ENCODE measurements at regions not wholly inside any gene's neighbourhood (a gene's known extent, or its start where the extent isn't known, plus 50 kb on each side); places are given as distances from the start of the nearest gene placed in this dataset.

DNA sequence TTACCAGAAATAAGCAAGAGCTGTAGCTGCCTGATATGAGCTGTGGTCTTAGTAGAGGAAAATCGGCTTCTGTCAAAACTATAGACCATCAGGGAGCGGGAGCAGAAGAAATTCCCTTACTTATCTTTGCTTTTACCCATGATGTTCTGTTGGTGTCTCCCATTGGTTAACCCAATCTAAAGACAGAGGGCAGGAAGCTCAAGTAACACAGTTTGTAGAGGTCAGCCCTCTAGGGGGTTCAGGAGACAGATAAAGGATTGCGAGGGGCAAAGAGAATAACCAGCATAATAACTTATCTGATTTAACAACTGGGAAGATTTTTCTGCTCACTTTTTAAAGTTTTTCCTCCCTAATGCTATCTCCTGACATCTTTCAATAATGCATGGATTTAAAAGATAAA, 142.4 kb downstream of the NTMT2 start:
- DNase-seq (ENCODE audit: low spot score): no peak
- WGBS: 87% methylated on average over 3 of the region's 3 CpGs
- Histone ChIP-seq H3K27ac (no peak overlapping the region), H3K4me1 (replicated peaks) (no peaks in the 10 kb centered on the region), H3K9me3 (no peaks in the 10 kb centered on the region), H3K27me3 (replicated peaks; ENCODE audit: insufficient read depth) (no peaks in the 10 kb centered on the region), H3K4me3 (no peak overlapping the region), H3K36me3 (no peaks in the 10 kb centered on the region)
- intact Hi-C loops (cut with DNase I): no loop called here
- TF ChIP-seq CTCF (IDR thresholded peaks at IDR 0.05) (no peak), POLR2A (IDR thresholded peaks at IDR 0.05) (no peak), POLR2AphosphoS5 (IDR thresholded peaks at IDR 0.05) (no peak)

- Histone ChIP-seq H3K27ac (no peak overlapping the region), H3K4me3 (no peak overlapping the region), H3K36me3 (no peaks in the 10 kb centered on the region), H3K27me3 (replicated peaks; ENCODE audit: insufficient read depth) (no peaks in the 10 kb centered on the region), H3K4me1 (replicated peaks) (no peaks in the 10 kb centered on the region), H3K9me3 (no peaks in the 10 kb centered on the region)
- TF ChIP-seq POLR2AphosphoS5 (IDR thresholded peaks at IDR 0.05) (no peak), CTCF (IDR thresholded peaks at IDR 0.05) (no peak), POLR2A (IDR thresholded peaks at IDR 0.05) (no peak)
- DNase-seq (ENCODE audit: low spot score): no peak
- WGBS: 12% methylated on average over 1 of the region's 1 CpG
- intact Hi-C loops (cut with DNase I): no loop called here
These were observed 144.5 kb downstream of the NTMT2 start for GRCh38 chr1:170290276-170290675.

- 80% methylated on average over 1 of the region's 1 CpG for WGBS
These were observed 145.2 kb downstream of the NTMT2 start for GRCh38 chr1:170290991-170291390.

DNA sequence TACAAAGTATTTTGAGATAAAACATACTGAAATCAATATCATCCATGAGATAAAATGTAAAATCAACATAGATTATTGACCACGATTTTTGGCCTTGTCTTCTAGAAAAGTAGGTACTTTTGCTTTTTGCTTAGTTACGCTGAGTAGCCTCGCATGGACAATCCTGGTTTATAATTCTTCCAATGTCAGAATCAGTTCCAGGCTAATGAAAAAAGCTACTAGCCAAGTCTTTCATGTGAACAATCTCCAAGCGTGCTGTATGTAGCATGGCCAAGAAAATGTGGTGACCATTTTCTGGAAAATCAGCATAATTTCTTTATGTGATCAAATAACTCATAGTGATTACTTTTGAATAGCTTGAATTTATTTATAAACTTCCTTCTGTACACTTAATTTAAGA, 145.8 kb downstream of the NTMT2 start:
- no peak for TF ChIP-seq POLR2A (IDR thresholded peaks at IDR 0.05)
- TF ChIP-seq POLR2AphosphoS5 (IDR thresholded peaks at IDR 0.05): no peak
- no peak for TF ChIP-seq CTCF (IDR thresholded peaks at IDR 0.05)
- intact Hi-C loops (cut with DNase I): no loop called here
- Histone ChIP-seq H3K4me3 (no peak overlapping the region), H3K36me3 (no peaks in the 10 kb centered on the region), H3K4me1 (replicated peaks) (no peaks in the 10 kb centered on the region), H3K27me3 (replicated peaks; ENCODE audit: insufficient read depth) (no peaks in the 10 kb centered on the region), H3K9me3 (no peaks in the 10 kb centered on the region), H3K27ac (no peak overlapping the region)
- DNase-seq (ENCODE audit: low spot score): no peak
- 96% methylated on average over 4 of the region's 4 CpGs for WGBS

More at GRCh38 chr1:170290991-170291390, 145.2 kb downstream of the NTMT2 start:
- Histone ChIP-seq H3K4me1 (replicated peaks) (no peaks in the 10 kb centered on the region), H3K9me3 (no peaks in the 10 kb centered on the region), H3K4me3 (no peak overlapping the region), H3K27me3 (replicated peaks; ENCODE audit: insufficient read depth) (no peaks in the 10 kb centered on the region), H3K27ac (no peak overlapping the region), H3K36me3 (no peaks in the 10 kb centered on the region)
- no peak for DNase-seq (ENCODE audit: low spot score)
- TF ChIP-seq CTCF (IDR thresholded peaks at IDR 0.05) (no peak), POLR2A (IDR thresholded peaks at IDR 0.05) (no peak), POLR2AphosphoS5 (IDR thresholded peaks at IDR 0.05) (no peak)
- intact Hi-C loops (cut with DNase I): no loop called here

DNA sequence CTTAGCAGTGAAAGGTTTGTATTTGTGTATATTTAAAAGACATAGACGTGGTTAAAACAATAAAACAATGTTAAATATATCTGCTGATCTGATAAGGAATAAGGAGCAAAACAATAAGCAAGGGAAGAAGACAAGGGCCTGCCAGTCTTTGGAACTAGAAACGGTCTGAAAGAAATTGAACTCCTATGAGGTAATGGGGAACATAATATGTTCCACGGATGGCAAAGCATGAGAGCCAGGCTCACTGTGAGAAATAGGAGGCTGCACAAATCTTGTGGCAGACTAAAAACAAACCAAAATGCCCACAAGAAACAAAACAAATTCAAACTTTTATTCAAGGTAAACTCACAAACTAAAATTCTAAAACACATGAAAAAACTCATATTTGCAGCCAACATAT, 150.5 kb downstream of the NTMT2 start:
- no peak for DNase-seq (ENCODE audit: low spot score)

More for the DNA sequence above, 150.5 kb downstream of the NTMT2 start:
- intact Hi-C loops (cut with DNase I): no loop called here
- TF ChIP-seq POLR2AphosphoS5 (IDR thresholded peaks at IDR 0.05) (no peak), CTCF (IDR thresholded peaks at IDR 0.05) (no peak)
- Histone ChIP-seq H3K27me3 (replicated peaks; ENCODE audit: insufficient read depth) (no peaks in the 10 kb centered on the region), H3K9me3 (no peaks in the 10 kb centered on the region), H3K27ac (no peak overlapping the region), H3K4me1 (replicated peaks) (no peaks in the 10 kb centered on the region), H3K4me3 (no peak overlapping the region), H3K36me3 (no peaks in the 10 kb centered on the region)
- 27% methylated on average over 3 of the region's 3 CpGs for WGBS
